HEK293 (cell line): ENCODE measurements at regions not wholly inside any gene's neighbourhood (a gene's known extent, or its start where the extent isn't known, plus 50 kb on each side); places are given as distances from the start of the nearest gene placed in this dataset.

Experiments used
- CTCF ChIA-PET: fragments of 350-600 bp; formaldehyde crosslinking; extraction: SDS; loops from one replicate; lab custom pipeline; 2021; ENCODE audit warnings: antibody characterized with exemption; lab: Yijun Ruan, JAX
- POLR2A ChIA-PET: fragments of 300-600 bp; formaldehyde crosslinking; extraction: SDS; loops from one replicate; lab custom pipeline; 2020; ENCODE audit warnings: antibody characterized with exemption, inconsistent platforms; lab: Yijun Ruan, JAX
- H3K27ac ChIP-seq: fragments of 200-500 bp; sonication (Bioruptor generic); 2 replicates; pipeline ENCODE4 v1.5.1; 2014; ENCODE audit warnings: low read depth, low read length, control low read depth, inconsistent platforms; ENCODE audit errors: extremely low read depth
- H3K36me3 ChIP-seq, 2 experiments: fragments of 200-500 bp in 1 of 2; sonication (Bioruptor generic) in 1 of 2; 1 replicate in 1 of 2; 2 replicates in 1 of 2; pipeline ENCODE4 v1.5.1; 2014 to 2017; ENCODE audit warnings: inconsistent platforms in 2 of 2, low read length in 2 of 2; ENCODE audit not compliant: control insufficient read depth in 2 of 2, insufficient read depth in 1 of 2
- H3K4me1 ChIP-seq: fragments of 200-500 bp; sonication (Bioruptor generic); 2 replicates; pipeline ENCODE4 v1.5.1; 2014; ENCODE audit warnings: mild to moderate bottlenecking, low read length, inconsistent platforms; ENCODE audit not compliant: control insufficient read depth, insufficient read depth
- H3K4me3 ChIP-seq: 2 replicates; pipeline ENCODE4 v1.5.1; 2011; ENCODE audit warnings: low read depth, mild to moderate bottlenecking, control low read depth, low read length, moderate library complexity
- H3K9me3 ChIP-seq: fragments of 200-500 bp; sonication (Bioruptor generic); 2 replicates; pipeline ENCODE4 v1.5.1; 2014; ENCODE audit warnings: low read depth, low read length, inconsistent platforms; ENCODE audit not compliant: control insufficient read depth, insufficient read depth
- GLIS1 ChIP-seq: fragments of 450-650 bp; formaldehyde crosslinking; IDR thresholded peaks from 2 replicates; pipeline ENCODE4 v1.5.1; 2016; ENCODE audit warnings: missing biosample characterization, missing genetic modification characterization
- GLIS2 ChIP-seq: fragments of 450-650 bp; formaldehyde crosslinking; IDR thresholded peaks from 2 replicates; pipeline ENCODE4 v1.5.1; 2016; ENCODE audit warnings: missing biosample characterization, missing genetic modification characterization
- KLF10 ChIP-seq: fragments of 450-650 bp; IDR thresholded peaks from 2 replicates; pipeline ENCODE4 v1.5.1; 2018; ENCODE audit warnings: missing biosample characterization, mild to moderate bottlenecking, missing genetic modification characterization
- OSR2 ChIP-seq: fragments of 450-650 bp; formaldehyde crosslinking; IDR thresholded peaks from 2 replicates; pipeline ENCODE4 v1.5.1; 2016; ENCODE audit warnings: missing biosample characterization, missing genetic modification characterization
- REST ChIP-seq: fragments of 450-650 bp; formaldehyde crosslinking; IDR thresholded peaks from 2 replicates; pipeline ENCODE4 v1.5.1; 2016; ENCODE audit warnings: missing biosample characterization, missing genetic modification characterization
- SCRT2 ChIP-seq: fragments of 450-650 bp; formaldehyde crosslinking; IDR thresholded peaks from 2 replicates; pipeline ENCODE4 v1.5.1; 2016; ENCODE audit warnings: missing biosample characterization, missing genetic modification characterization
- SP3 ChIP-seq: fragments of 450-650 bp; formaldehyde crosslinking; IDR thresholded peaks from 2 replicates; pipeline ENCODE4 v1.5.1; 2016; ENCODE audit warnings: missing biosample characterization, missing genetic modification characterization
- TRIM28 ChIP-seq: IDR thresholded peaks from 2 replicates; pipeline ENCODE4 v1.6.1; 2011; ENCODE audit warnings: low read length, control low read depth, borderline replicate concordance
- ZBTB11 ChIP-seq: fragments of 450-650 bp; formaldehyde crosslinking; conservative IDR thresholded peaks from 2 replicates; pipeline ENCODE4 v1.5.1; 2016; ENCODE audit warnings: low read depth, missing biosample characterization, missing genetic modification characterization
- ZBTB20 ChIP-seq: fragments of 450-650 bp; formaldehyde crosslinking; IDR thresholded peaks from 2 replicates; pipeline ENCODE4 v1.5.1; 2016; ENCODE audit warnings: missing biosample characterization, missing genetic modification characterization
- ZBTB8A ChIP-seq: fragments of 450-650 bp; formaldehyde crosslinking; IDR thresholded peaks from 2 replicates; pipeline ENCODE4 v1.5.1; 2016; ENCODE audit warnings: missing biosample characterization, missing genetic modification characterization
- ZNF132 ChIP-seq: fragments of 450-650 bp; formaldehyde crosslinking; IDR thresholded peaks from 2 replicates; pipeline ENCODE4 v1.5.1; 2017; ENCODE audit warnings: missing biosample characterization, missing genetic modification characterization, borderline replicate concordance
- ZNF174 ChIP-seq: fragments of 450-650 bp; formaldehyde crosslinking; IDR thresholded peaks from 2 replicates; pipeline ENCODE4 v1.5.0; 2017; ENCODE audit warnings: missing biosample characterization, mild to moderate bottlenecking, missing genetic modification characterization
- ZNF26 ChIP-seq: fragments of 450-650 bp; formaldehyde crosslinking; IDR thresholded peaks from 2 replicates; pipeline ENCODE4 v1.5.1; 2016; ENCODE audit warnings: missing biosample characterization, missing genetic modification characterization
- ZNF335 ChIP-seq: fragments of 450-650 bp; formaldehyde crosslinking; conservative IDR thresholded peaks from 2 replicates; pipeline ENCODE4 v1.5.1; 2016; ENCODE audit warnings: missing biosample characterization, missing genetic modification characterization
- ZNF366 ChIP-seq: fragments of 450-650 bp; formaldehyde crosslinking; conservative IDR thresholded peaks from 2 replicates; pipeline ENCODE4 v1.5.1; 2016; ENCODE audit warnings: missing biosample characterization, missing genetic modification characterization
- ZNF404 ChIP-seq: fragments of 450-650 bp; formaldehyde crosslinking; IDR thresholded peaks from 2 replicates; pipeline ENCODE4 v1.5.1; 2017; ENCODE audit warnings: missing biosample characterization, missing genetic modification characterization
- ZNF423 ChIP-seq: fragments of 450-650 bp; formaldehyde crosslinking; IDR thresholded peaks from 2 replicates; pipeline ENCODE4 v1.5.1; 2016; ENCODE audit warnings: missing biosample characterization, missing genetic modification characterization
- ZNF433 ChIP-seq: fragments of 450-650 bp; formaldehyde crosslinking; IDR thresholded peaks from 2 replicates; pipeline ENCODE4 v1.5.1; 2016; ENCODE audit warnings: missing biosample characterization, missing genetic modification characterization, low read depth
- ZNF514 ChIP-seq: fragments of 450-650 bp; formaldehyde crosslinking; IDR thresholded peaks from 2 replicates; pipeline ENCODE4 v1.5.1; 2016; ENCODE audit warnings: missing biosample characterization, missing genetic modification characterization
- ZNF529 ChIP-seq: fragments of 450-650 bp; formaldehyde crosslinking; IDR thresholded peaks from 2 replicates; pipeline ENCODE4 v1.5.1; 2017; ENCODE audit warnings: missing genetic modification characterization, missing biosample characterization; ENCODE audit not compliant: insufficient replicate concordance
- ZNF621 ChIP-seq: fragments of 450-650 bp; formaldehyde crosslinking; IDR thresholded peaks from 2 replicates; pipeline ENCODE4 v1.5.1; 2017; ENCODE audit warnings: missing biosample characterization, missing genetic modification characterization
- ZNF623 ChIP-seq: fragments of 450-650 bp; formaldehyde crosslinking; IDR thresholded peaks from 2 replicates; pipeline ENCODE4 v1.5.1; 2016; ENCODE audit warnings: missing biosample characterization, missing genetic modification characterization
- ZNF645 ChIP-seq: fragments of 450-650 bp; formaldehyde crosslinking; IDR thresholded peaks from 2 replicates; pipeline ENCODE4; 2016; ENCODE audit warnings: missing biosample characterization, missing genetic modification characterization
- ZNF768 ChIP-seq: fragments of 450-650 bp; formaldehyde crosslinking; IDR thresholded peaks from 2 replicates; pipeline ENCODE4 v1.5.1; 2018; ENCODE audit warnings: missing biosample characterization, mild to moderate bottlenecking, missing genetic modification characterization
- ZNF792 ChIP-seq: fragments of 450-650 bp; formaldehyde crosslinking; IDR thresholded peaks from 2 replicates; pipeline ENCODE4 v1.5.1; 2016; ENCODE audit warnings: missing biosample characterization, missing genetic modification characterization
- ZXDB ChIP-seq: fragments of 450-650 bp; formaldehyde crosslinking; IDR thresholded peaks from 2 replicates; pipeline ENCODE4 v1.5.1; 2016; ENCODE audit warnings: missing biosample characterization, missing genetic modification characterization

- CTCF ChIA-PET, result no interaction called here
- POLR2A ChIA-PET, result no interaction called here
- no peaks in the 10 kb centered on the region for H3K4me1 ChIP-seq
- TF ChIP-seq ZNF335 (tag by site-specific recombination) (no peak), ZNF514 (tag by site-specific recombination) (no peak), REST (tag by site-specific recombination) (no peak), ZBTB11 (tag by site-specific recombination) (no peak), KLF10 (tag by site-specific recombination) (no peak), ZBTB20 (tag by site-specific recombination) (no peak), ZNF404 (tag by site-specific recombination) (no peak), GLIS1 (no peak), ZNF132 (tag by site-specific recombination) (no peak), ZNF792 (tag by site-specific recombination) (no peak), ZNF433 (tag by site-specific recombination) (no peak), ZBTB8A (tag by site-specific recombination) (no peak), TRIM28 (no peak)
- no peaks in the 10 kb centered on the region for H3K9me3 ChIP-seq
- no peak overlapping the region for H3K4me3 ChIP-seq
- H3K27ac ChIP-seq, result no peak overlapping the region
- H3K36me3 ChIP-seq, result no peaks in the 10 kb centered on the region
Measured at GRCh38 chr1:87200875-87201638, 127.6 kb upstream of the LMO4 start.

- CTCF ChIA-PET, result no interaction called here
- TF ChIP-seq ZNF645 (no peak), ZXDB (tag by site-specific recombination) (no peak), ZNF366 (no peak), ZNF623 (no peak), ZNF621 (tag by site-specific recombination) (no peak), SCRT2 (tag by site-specific recombination) (no peak), ZNF768 (tag by site-specific recombination) (no peak), ZNF404 (tag by site-specific recombination) (no peak), GLIS2 (tag by site-specific recombination) (no peak), ZNF529 (tag by site-specific recombination) (no peak), ZNF433 (tag by site-specific recombination) (no peak), SP3 (tag by site-specific recombination) (no peak), ZNF423 (no peak), GLIS1 (no peak), ZNF26 (no peak), OSR2 (no peak), ZNF174 (tag by site-specific recombination) (no peak)
Measured at GRCh38 chr1:87201768-87202167, 126.9 kb upstream of the LMO4 start.

More at GRCh38 chr1:87201768-87202167, 126.9 kb upstream of the LMO4 start:
- POLR2A ChIA-PET, result no interaction called here
- no peaks in the 10 kb centered on the region for H3K36me3 ChIP-seq
- H3K9me3 ChIP-seq, result no peaks in the 10 kb centered on the region
- no peaks in the 10 kb centered on the region for H3K4me1 ChIP-seq
- no peak overlapping the region for H3K27ac ChIP-seq
- no peak overlapping the region for H3K4me3 ChIP-seq
